Tibial artery (tissue), 4 donors: ENCODE measurements at regions not wholly inside any gene's neighbourhood (a gene's known extent, or its start where the extent isn't known, plus 50 kb on each side); places are given as distances from the start of the nearest gene placed in this dataset.
"Not testable (repeated sequence)": the region's sequence is repeated elsewhere in the genome, so short reads cannot be mapped to it uniquely, and the experiment has no call there.

Experiments
- DNase-seq, 2 donors: peaks; one replicate each; pipeline ENCODE4 v3.0.0-alpha.2; 2019
- H3K27ac ChIP-seq, 2 donors: fragments of 200-600 bp; sonication (generic) in 1 of 2; 1 replicate in 1 of 2; 2 replicates in 1 of 2; pipeline ENCODE4 v1.5.1; 2018 to 2019; ENCODE audit warnings: mild to moderate bottlenecking in 1 of 2
- H3K27me3 ChIP-seq, 2 donors: fragments of 200-600 bp; sonication (generic) in 1 of 2; one replicate each; pipeline versions ENCODE4 v1.5.1 to v1.6.0; 2016 to 2019
- H3K36me3 ChIP-seq, 3 donors: fragments of 200-600 bp; sonication (generic) in 2 of 3; one replicate each; pipeline ENCODE4 v1.5.1; 2016 to 2019; ENCODE audit warnings: mild to moderate bottlenecking in 2 of 3
- H3K4me1 ChIP-seq, 4 donors: fragments of 200-600 bp; sonication (generic) in 2 of 4; 1 replicate in 3 of 4; 2 replicates in 1 of 4; pipeline ENCODE4 v1.5.1; 2016 to 2019
- H3K4me3 ChIP-seq, 2 donors: fragments of 200-600 bp; sonication (generic) in 1 of 2; 1 replicate in 1 of 2; 2 replicates in 1 of 2; pipeline ENCODE4 v1.5.1; 2018 to 2019; ENCODE audit warnings: mild to moderate bottlenecking in 2 of 2
- H3K9me3 ChIP-seq, 3 donors: fragments of 200-600 bp; sonication (generic) in 1 of 3; one replicate each; pipeline ENCODE4 v1.5.1; 2016 to 2019
- CTCF ChIP-seq, 2 experiments: fragments of 200-600 bp in 1 of 2; fragments of 450-650 bp in 1 of 2; IDR thresholded peaks; one replicate each; pipeline ENCODE4 v1.5.1; 2017 to 2019; ENCODE audit warnings: antibody characterized with exemption in 2 of 2, mild to moderate bottlenecking in 1 of 2, moderate library complexity in 1 of 2
- intact Hi-C: fragments of 100-400 bp; cut with DNase I; formaldehyde crosslinking; loops from one replicate; pipeline ENCODE4 v1.15.0; 2023; ENCODE audit warnings: low total_unique reads

- Histone ChIP-seq H3K4me3 (no peak overlapping the region), H3K36me3 (no peaks in the 10 kb centered on the region), H3K27ac (no peak overlapping the region), H3K4me1 (no peaks in the 10 kb centered on the region), H3K9me3 (no peaks in the 10 kb centered on the region), H3K27me3 (no peaks in the 10 kb centered on the region)
- no peak for DNase-seq
- intact Hi-C loops, result no loop called here
- TF ChIP-seq CTCF (IDR thresholded peaks at IDR 0.05), result no peak
These were observed 1802.2 kb upstream of the ACO1 start for GRCh38 chr9:30582240-30582639.

GRCh38 chr9:30584559-30584958, 1799.9 kb upstream of the ACO1 start:
- Histone ChIP-seq H3K27me3 (no peaks in the 10 kb centered on the region), H3K4me1 (no peaks in the 10 kb centered on the region), H3K9me3 (no peaks in the 10 kb centered on the region), H3K36me3 (no peaks in the 10 kb centered on the region), H3K4me3 (no peak overlapping the region), H3K27ac (no peak overlapping the region)
- no peak for TF ChIP-seq CTCF (IDR thresholded peaks at IDR 0.05)
- DNase-seq, result no peak
- intact Hi-C loops, result no loop called here

- no peak for TF ChIP-seq CTCF (IDR thresholded peaks at IDR 0.05)
- DNase-seq, result no peak
- H3K4me1 ChIP-seq, result no peaks in the 10 kb centered on the region
- no peaks in the 10 kb centered on the region for H3K27me3 ChIP-seq
- no peak overlapping the region for H3K4me3 ChIP-seq
- H3K27ac ChIP-seq, result no peak overlapping the region
- no peaks in the 10 kb centered on the region for H3K36me3 ChIP-seq
- intact Hi-C loops, result no loop called here
- no peaks in the 10 kb centered on the region for H3K9me3 ChIP-seq
These were observed 1793.0 kb upstream of the ACO1 start for GRCh38 chr9:30591461-30591860.

GRCh38 chr9:30597608-30598007, 1786.8 kb upstream of the ACO1 start:
- Histone ChIP-seq H3K27ac (no peak overlapping the region), H3K36me3 (no peaks in the 10 kb centered on the region), H3K27me3 (no peaks in the 10 kb centered on the region), H3K4me3 (no peak overlapping the region), H3K9me3 (no peaks in the 10 kb centered on the region), H3K4me1 (no peaks in the 10 kb centered on the region)
- DNase-seq, result no peak
- no peak for TF ChIP-seq CTCF (IDR thresholded peaks at IDR 0.05)
- intact Hi-C loops, result no loop called here

GRCh38 chr9:30605936-30606335, 1778.5 kb upstream of the ACO1 start:
- H3K4me3 ChIP-seq, result no peak overlapping the region
- no peak for DNase-seq
- no peaks in the 10 kb centered on the region for H3K36me3 ChIP-seq
- H3K27ac ChIP-seq, result no peak overlapping the region
- no peaks in the 10 kb centered on the region for H3K4me1 ChIP-seq
- H3K27me3 ChIP-seq, result no peaks in the 10 kb centered on the region
- no peak for TF ChIP-seq CTCF (IDR thresholded peaks at IDR 0.05)
- intact Hi-C loops, result no loop called here
- H3K9me3 ChIP-seq, result no peaks in the 10 kb centered on the region

- no peak for TF ChIP-seq CTCF (IDR thresholded peaks at IDR 0.05)
- H3K27me3 ChIP-seq, result no peaks in the 10 kb centered on the region
- intact Hi-C loops, result no loop called here
These were observed 1774.7 kb upstream of the ACO1 start for GRCh38 chr9:30609713-30610112.

GRCh38 chr9:30616782-30617181, 1767.7 kb upstream of the ACO1 start:
- DNase-seq, H3K4me3 ChIP-seq, H3K9me3 ChIP-seq, H3K27me3 ChIP-seq, intact Hi-C loops, H3K27ac ChIP-seq, H3K4me1 ChIP-seq, H3K36me3 ChIP-seq: not testable (repeated sequence)

More at GRCh38 chr9:30609713-30610112, 1774.7 kb upstream of the ACO1 start:
- no peaks in the 10 kb centered on the region for H3K9me3 ChIP-seq
- no peak overlapping the region for H3K4me3 ChIP-seq
- no peak overlapping the region for H3K27ac ChIP-seq
- no peaks in the 10 kb centered on the region for H3K36me3 ChIP-seq
- no peaks in the 10 kb centered on the region for H3K4me1 ChIP-seq
- DNase-seq, result no peak
